ENCODE measurements at regions not wholly inside any gene's neighbourhood (a gene's known extent, or its start where the extent isn't known, plus 50 kb on each side); places are given as distances from the start of the nearest gene placed in this dataset.

GRCh38 chr13:83531022-83531421 is 351.3 kb downstream of the SLITRK1 start:
- TF ChIP-seq CTCF (conservative IDR thresholded peaks at IDR 0.05; ENCODE audit: low read depth in 2 of 2) (no peak), POLR2AphosphoS5 (IDR thresholded peaks at IDR 0.05; ENCODE audit: low read depth) (no peak), EZH2 (IDR thresholded peaks at IDR 0.05; ENCODE audit: low read depth, unreplicated experiment) (no peak), EZH2phosphoT487 (IDR thresholded peaks at IDR 0.05; ENCODE audit: unreplicated experiment) (no peak), ZNF114 (CRISPR knock-in tag; IDR thresholded peaks at IDR 0.05) (no peak), NANOG (IDR thresholded peaks at IDR 0.05; ENCODE audit: borderline replicate concordance) (no peak), CREB1 (CRISPR knock-in tag; IDR thresholded peaks at IDR 0.05; ENCODE audit: low read depth) (no peak), JUNB (IDR thresholded peaks at IDR 0.05; ENCODE audit: unreplicated experiment) (no peak)
- TF ChIP-seq, protein P1, sequence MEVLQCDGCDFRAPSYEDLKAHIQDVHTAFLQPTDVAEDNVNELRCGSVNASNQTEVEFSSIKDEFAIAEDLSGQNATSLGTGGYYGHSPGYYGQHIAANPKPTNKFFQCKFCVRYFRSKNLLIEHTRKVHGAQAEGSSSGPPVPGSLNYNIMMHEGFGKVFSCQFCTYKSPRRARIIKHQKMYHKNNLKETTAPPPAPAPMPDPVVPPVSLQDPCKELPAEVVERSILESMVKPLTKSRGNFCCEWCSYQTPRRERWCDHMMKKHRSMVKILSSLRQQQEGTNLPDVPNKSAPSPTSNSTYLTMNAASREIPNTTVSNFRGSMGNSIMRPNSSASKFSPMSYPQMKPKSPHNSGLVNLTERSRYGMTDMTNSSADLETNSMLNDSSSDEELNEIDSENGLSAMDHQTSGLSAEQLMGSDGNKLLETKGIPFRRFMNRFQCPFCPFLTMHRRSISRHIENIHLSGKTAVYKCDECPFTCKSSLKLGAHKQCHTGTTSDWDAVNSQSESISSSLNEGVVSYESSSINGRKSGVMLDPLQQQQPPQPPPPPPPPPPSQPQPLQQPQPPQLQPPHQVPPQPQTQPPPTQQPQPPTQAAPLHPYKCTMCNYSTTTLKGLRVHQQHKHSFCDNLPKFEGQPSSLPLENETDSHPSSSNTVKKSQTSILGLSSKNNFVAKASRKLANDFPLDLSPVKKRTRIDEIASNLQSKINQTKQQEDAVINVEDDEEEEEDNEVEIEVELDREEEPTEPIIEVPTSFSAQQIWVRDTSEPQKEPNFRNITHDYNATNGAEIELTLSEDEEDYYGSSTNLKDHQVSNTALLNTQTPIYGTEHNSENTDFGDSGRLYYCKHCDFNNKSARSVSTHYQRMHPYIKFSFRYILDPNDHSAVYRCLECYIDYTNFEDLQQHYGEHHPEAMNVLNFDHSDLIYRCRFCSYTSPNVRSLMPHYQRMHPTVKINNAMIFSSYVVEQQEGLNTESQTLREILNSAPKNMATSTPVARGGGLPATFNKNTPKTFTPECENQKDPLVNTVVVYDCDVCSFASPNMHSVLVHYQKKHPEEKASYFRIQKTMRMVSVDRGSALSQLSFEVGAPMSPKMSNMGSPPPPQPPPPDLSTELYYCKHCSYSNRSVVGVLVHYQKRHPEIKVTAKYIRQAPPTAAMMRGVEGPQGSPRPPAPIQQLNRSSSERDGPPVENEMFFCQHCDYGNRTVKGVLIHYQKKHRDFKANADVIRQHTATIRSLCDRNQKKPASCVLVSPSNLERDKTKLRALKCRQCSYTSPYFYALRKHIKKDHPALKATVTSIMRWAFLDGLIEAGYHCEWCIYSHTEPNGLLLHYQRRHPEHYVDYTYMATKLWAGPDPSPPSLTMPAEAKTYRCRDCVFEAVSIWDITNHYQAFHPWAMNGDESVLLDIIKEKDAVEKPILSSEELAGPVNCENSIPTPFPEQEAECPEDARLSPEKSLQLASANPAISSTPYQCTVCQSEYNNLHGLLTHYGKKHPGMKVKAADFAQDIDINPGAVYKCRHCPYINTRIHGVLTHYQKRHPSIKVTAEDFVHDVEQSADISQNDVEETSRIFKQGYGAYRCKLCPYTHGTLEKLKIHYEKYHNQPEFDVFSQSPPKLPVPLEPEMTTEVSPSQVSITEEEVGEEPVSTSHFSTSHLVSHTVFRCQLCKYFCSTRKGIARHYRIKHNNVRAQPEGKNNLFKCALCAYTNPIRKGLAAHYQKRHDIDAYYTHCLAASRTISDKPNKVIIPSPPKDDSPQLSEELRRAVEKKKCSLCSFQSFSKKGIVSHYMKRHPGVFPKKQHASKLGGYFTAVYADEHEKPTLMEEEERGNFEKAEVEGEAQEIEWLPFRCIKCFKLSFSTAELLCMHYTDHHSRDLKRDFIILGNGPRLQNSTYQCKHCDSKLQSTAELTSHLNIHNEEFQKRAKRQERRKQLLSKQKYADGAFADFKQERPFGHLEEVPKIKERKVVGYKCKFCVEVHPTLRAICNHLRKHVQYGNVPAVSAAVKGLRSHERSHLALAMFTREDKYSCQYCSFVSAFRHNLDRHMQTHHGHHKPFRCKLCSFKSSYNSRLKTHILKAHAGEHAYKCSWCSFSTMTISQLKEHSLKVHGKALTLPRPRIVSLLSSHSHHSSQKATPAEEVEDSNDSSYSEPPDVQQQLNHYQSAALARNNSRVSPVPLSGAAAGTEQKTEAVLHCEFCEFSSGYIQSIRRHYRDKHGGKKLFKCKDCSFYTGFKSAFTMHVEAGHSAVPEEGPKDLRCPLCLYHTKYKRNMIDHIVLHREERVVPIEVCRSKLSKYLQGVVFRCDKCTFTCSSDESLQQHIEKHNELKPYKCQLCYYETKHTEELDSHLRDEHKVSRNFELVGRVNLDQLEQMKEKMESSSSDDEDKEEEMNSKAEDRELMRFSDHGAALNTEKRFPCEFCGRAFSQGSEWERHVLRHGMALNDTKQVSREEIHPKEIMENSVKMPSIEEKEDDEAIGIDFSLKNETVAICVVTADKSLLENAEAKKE (CRISPR knock-in tag; IDR thresholded peaks at IDR 0.05): no peak
